ENCODE measurements at regions not wholly inside any gene's neighbourhood (a gene's known extent, or its start where the extent isn't known, plus 50 kb on each side); places are given as distances from the start of the nearest gene placed in this dataset.

- WGBS, 5 donors = 82 to 97% (median 93%) methylated on average over 1 of the region's 1 CpG
Observed at GRCh38 chr5:57804505-57804904, 321.9 kb upstream of the ACTBL2 start.

GRCh38 chr5:57804007-57804444 is 321.4 kb upstream of the ACTBL2 start:
- intact Hi-C loops (cut with DNase I; ENCODE audit: low total_unique reads) = no loop called here
- Histone ChIP-seq H3K27me3 (no peaks in the 10 kb centered on the region), H3K27ac (no peak overlapping the region), H3K4me1 (no peaks in the 10 kb centered on the region), H3K9me3 (no peaks in the 10 kb centered on the region), H3K36me3 (no peaks in the 10 kb centered on the region), H3K4me3 (no peak overlapping the region)
- TF ChIP-seq EP300 (IDR thresholded peaks at IDR 0.05) = no peak
- TF ChIP-seq POLR2A (IDR thresholded peaks at IDR 0.05) = no peak
- TF ChIP-seq POLR2AphosphoS5 (IDR thresholded peaks at IDR 0.05) = no peak
- TF ChIP-seq CTCF (IDR thresholded peaks at IDR 0.05) = no peak
- peak in 1 of 2 donors; percentile 54 for DNase-seq
- WGBS, 5 donors = 64 to 84% (median 77%) methylated on average over 2 of the region's 2 CpGs

More at GRCh38 chr5:57804505-57804904, 321.9 kb upstream of the ACTBL2 start:
- no peaks in the 10 kb centered on the region for H3K27me3 ChIP-seq
- no peak for DNase-seq
- intact Hi-C loops (cut with DNase I; ENCODE audit: low total_unique reads) = no loop called here
- no peaks in the 10 kb centered on the region for H3K9me3 ChIP-seq
- H3K4me1 ChIP-seq = no peaks in the 10 kb centered on the region
- H3K27ac ChIP-seq = no peak overlapping the region
- no peak overlapping the region for H3K4me3 ChIP-seq
- H3K36me3 ChIP-seq = no peaks in the 10 kb centered on the region
- no peak for TF ChIP-seq CTCF (IDR thresholded peaks at IDR 0.05)
- no peak for TF ChIP-seq POLR2A (IDR thresholded peaks at IDR 0.05)
- no peak for TF ChIP-seq EP300 (IDR thresholded peaks at IDR 0.05)
- TF ChIP-seq POLR2AphosphoS5 (IDR thresholded peaks at IDR 0.05) = no peak

- Histone ChIP-seq H3K27ac (no peak overlapping the region), H3K4me3 (no peak overlapping the region), H3K9me3 (no peaks in the 10 kb centered on the region), H3K4me1 (no peaks in the 10 kb centered on the region), H3K27me3 (no peaks in the 10 kb centered on the region), H3K36me3 (no peaks in the 10 kb centered on the region)
- DNase-seq = no peak
- 78 to 89% (median 80%) methylated on average over 3 of the region's 3 CpGs for WGBS, 5 donors
- TF ChIP-seq CTCF (IDR thresholded peaks at IDR 0.05) (no peak), POLR2A (IDR thresholded peaks at IDR 0.05) (no peak), EP300 (IDR thresholded peaks at IDR 0.05) (no peak), POLR2AphosphoS5 (IDR thresholded peaks at IDR 0.05) (no peak)
- intact Hi-C loops (cut with DNase I; ENCODE audit: low total_unique reads) = no loop called here
Observed at GRCh38 chr5:57802131-57802530, 319.5 kb upstream of the ACTBL2 start.

GRCh38 chr5:57795203-57795602 is 312.6 kb upstream of the ACTBL2 start:
- no peak overlapping the region for H3K27ac ChIP-seq
- intact Hi-C loops (cut with DNase I; ENCODE audit: low total_unique reads) = no loop called here
- 92 to 100% (median 95%) methylated on average over 1 of the region's 1 CpG for WGBS, 5 donors

More at GRCh38 chr5:57795203-57795602, 312.6 kb upstream of the ACTBL2 start:
- TF ChIP-seq CTCF (IDR thresholded peaks at IDR 0.05) (no peak), POLR2AphosphoS5 (IDR thresholded peaks at IDR 0.05) (no peak), POLR2A (IDR thresholded peaks at IDR 0.05) (no peak), EP300 (IDR thresholded peaks at IDR 0.05) (no peak)
- Histone ChIP-seq H3K4me3 (no peak overlapping the region), H3K4me1 (no peaks in the 10 kb centered on the region), H3K9me3 (no peaks in the 10 kb centered on the region), H3K27me3 (no peaks in the 10 kb centered on the region), H3K36me3 (no peaks in the 10 kb centered on the region)
- DNase-seq = no peak

Measured in stomach (tissue), 8 donors.